CD4-positive, alpha-beta T cell (primary cell): ENCODE measurements at regions not wholly inside any gene's neighbourhood (a gene's known extent, or its start where the extent isn't known, plus 50 kb on each side); places are given as distances from the start of the nearest gene placed in this dataset.
"Not testable (repeated sequence)": the region's sequence is repeated elsewhere in the genome, so short reads cannot be mapped to it uniquely, and the experiment has no call there.

Source experiments
- ATAC-seq: fragments of 200-7000 bp; cut with Tn5 transposase; one replicate; pipeline ENCODE4 v1.10.0; 2022; ENCODE audit warnings: mild to moderate bottlenecking; ENCODE audit not compliant: poor library complexity
- CTCF ChIA-PET: fragments of 350-600 bp; sonication (Branson Sonifier 250); formaldehyde crosslinking; loops from one replicate; lab custom pipeline; 2021; ENCODE audit warnings: antibody characterized with exemption, inconsistent platforms; lab: Charles Lee
- POLR2A ChIA-PET: fragments of 350-600 bp; sonication (Branson Sonifier 250); formaldehyde crosslinking; loops from one replicate; lab custom pipeline; 2021; ENCODE audit warnings: antibody characterized with exemption, inconsistent platforms; lab: Charles Lee
- DNase-seq, 14 experiments: peaks; one replicate each; pipeline ENCODE4 v3.0.0-alpha.2; 2013 to 2020; ENCODE audit warnings: mixed read lengths in 2 of 14
- H3K27ac ChIP-seq, 2 donors: one replicate each; pipeline versions ENCODE4 v1.5.1 to v1.7.0; 2013; ENCODE audit warnings: low read length in 2 of 2, low read depth in 1 of 2, mild to moderate bottlenecking in 1 of 2
- H3K27me3 ChIP-seq, 2 experiments: 1 replicate in 1 of 2; 2 replicates in 1 of 2; pipeline versions ENCODE4 v1.6.1 to v1.7.0; 2013; ENCODE audit warnings: low read length in 2 of 2, control low read depth in 1 of 2, mild to moderate bottlenecking in 1 of 2, moderate library complexity in 1 of 2; ENCODE audit not compliant: insufficient read depth in 2 of 2, control insufficient read depth in 1 of 2
- H3K36me3 ChIP-seq: one replicate; pipeline ENCODE4 v1.6.1; 2013; ENCODE audit warnings: low read length, control low read depth; ENCODE audit not compliant: insufficient read depth
- H3K4me1 ChIP-seq: one replicate; pipeline ENCODE4 v1.6.1; 2013; ENCODE audit warnings: low read length, control low read depth; ENCODE audit not compliant: insufficient read depth
- H3K4me3 ChIP-seq: one replicate; pipeline ENCODE4 v1.5.1; 2013; ENCODE audit warnings: mild to moderate bottlenecking, low read length, moderate library complexity
- H3K9me3 ChIP-seq, 2 experiments: 1 replicate in 1 of 2; 2 replicates in 1 of 2; pipeline versions ENCODE4 v1.6.1 to v1.7.0; 2013; ENCODE audit warnings: low read length in 2 of 2, mild to moderate bottlenecking in 2 of 2, control low read depth in 1 of 2, moderate library complexity in 1 of 2; ENCODE audit not compliant: control insufficient read depth in 1 of 2, insufficient read depth in 1 of 2
- H3K27ac Mint-ChIP-seq: one replicate; pipeline ENCODE4 v1.8.0; 2020; ENCODE audit warnings: mixed read lengths
- H3K27me3 Mint-ChIP-seq: one replicate; pipeline ENCODE4 v1.8.0; 2021; ENCODE audit warnings: mixed read lengths
- H3K36me3 Mint-ChIP-seq: one replicate; pipeline ENCODE4 v1.8.0; 2021; ENCODE audit warnings: low read depth, mixed read lengths
- H3K4me1 Mint-ChIP-seq: one replicate; pipeline ENCODE4 v1.8.0; 2021; ENCODE audit warnings: low read depth, mixed read lengths
- H3K4me3 Mint-ChIP-seq: one replicate; pipeline ENCODE4 v1.8.0; 2020; ENCODE audit warnings: mild to moderate bottlenecking, mixed read lengths
- H3K9me3 Mint-ChIP-seq: one replicate; pipeline ENCODE4 v1.8.0; 2020; ENCODE audit warnings: mixed read lengths
- CTCF ChIP-seq: fragments of 200-600 bp; IDR thresholded peaks from one replicate; pipeline ENCODE4 v1.8.0; 2022; ENCODE audit warnings: antibody characterized with exemption, mild to moderate bottlenecking
- intact Hi-C, 2 experiments: fragments of 100-400 bp; cut with DNase I in 1 of 2; cut with micrococcal nuclease in 1 of 2; formaldehyde crosslinking; loops; one replicate each; pipeline versions ENCODE4 v1.15.1 to v1.9.0; 2023 to 2025; cut with DNase I, micrococcal nuclease

GRCh38 chr14:98919434-98919833, 352.6 kb downstream of the BCL11B start:
- no peaks in the 10 kb centered on the region for H3K27me3 Mint-ChIP-seq
- peak in 1 of 14 experiments; percentile 10 for DNase-seq
- Histone ChIP-seq H3K9me3 (no peaks in the 10 kb centered on the region), H3K27ac (no peak overlapping the region), H3K4me1 (peaks cover 11% of the 10 kb centered on the region), H3K27me3 (no peaks in the 10 kb centered on the region), H3K36me3 (no peaks in the 10 kb centered on the region), H3K4me3 (no peak overlapping the region)
- H3K9me3 Mint-ChIP-seq, result peaks cover 5% of the 10 kb centered on the region
- no peak for TF ChIP-seq CTCF
- POLR2A ChIA-PET, result no interaction called here
- intact Hi-C loops, result no loop called here
- CTCF ChIA-PET, result interaction anchor here (0.7 kb wide), 1 partner anchor 123 kb away, joined by 3 read pairs; no protein-coding TSS in a partner anchor
- no peak for ATAC-seq
- H3K4me1 Mint-ChIP-seq, result peaks cover 25% of the 10 kb centered on the region
- no peak overlapping the region for H3K27ac Mint-ChIP-seq
- no peaks in the 10 kb centered on the region for H3K36me3 Mint-ChIP-seq
- no peak overlapping the region for H3K4me3 Mint-ChIP-seq

GRCh38 chr14:98921306-98921705, 350.7 kb downstream of the BCL11B start:
- H3K9me3 Mint-ChIP-seq, H3K36me3 ChIP-seq, ATAC-seq, CTCF ChIA-PET, H3K27ac ChIP-seq, H3K4me3 Mint-ChIP-seq, intact Hi-C loops, H3K9me3 ChIP-seq, POLR2A ChIA-PET, H3K4me3 ChIP-seq, H3K27me3 ChIP-seq, H3K36me3 Mint-ChIP-seq, H3K27me3 Mint-ChIP-seq, H3K27ac Mint-ChIP-seq, DNase-seq: not testable (repeated sequence)
- H3K4me1 ChIP-seq, result peaks cover 15% of the 10 kb centered on the region
- H3K4me1 Mint-ChIP-seq, result peaks cover 34% of the 10 kb centered on the region

- H3K27ac ChIP-seq, result no peak overlapping the region
- no peak for DNase-seq
- H3K4me1 ChIP-seq, result peaks cover 25% of the 10 kb centered on the region
- H3K27me3 Mint-ChIP-seq, result no peaks in the 10 kb centered on the region
- intact Hi-C loops, result no loop called here
- no peaks in the 10 kb centered on the region for H3K36me3 ChIP-seq
- no peak overlapping the region for H3K4me3 ChIP-seq
- H3K27me3 ChIP-seq, result no peaks in the 10 kb centered on the region
- H3K27ac Mint-ChIP-seq, result no peak overlapping the region
- no peak overlapping the region for H3K4me3 Mint-ChIP-seq
- H3K4me1 Mint-ChIP-seq, result peaks cover 39% of the 10 kb centered on the region
- no peaks in the 10 kb centered on the region for H3K36me3 Mint-ChIP-seq
- POLR2A ChIA-PET, result no interaction called here
- no peak for ATAC-seq
- CTCF ChIA-PET, result no interaction called here
- TF ChIP-seq CTCF, result no peak
- H3K9me3 Mint-ChIP-seq, result peaks cover 5% of the 10 kb centered on the region
- no peaks in the 10 kb centered on the region for H3K9me3 ChIP-seq
Measured at GRCh38 chr14:98923596-98923995, 348.4 kb downstream of the BCL11B start.

GRCh38 chr14:98924046-98924445, 348.0 kb downstream of the BCL11B start:
- Histone ChIP-seq H3K27me3 (no peaks in the 10 kb centered on the region), H3K9me3 (no peaks in the 10 kb centered on the region), H3K4me1 (peaks cover 26% of the 10 kb centered on the region), H3K36me3 (no peaks in the 10 kb centered on the region), H3K4me3 (no peak overlapping the region), H3K27ac (no peak overlapping the region)
- Mint-ChIP-seq H3K4me1 (peaks cover 43% of the 10 kb centered on the region), H3K36me3 (no peaks in the 10 kb centered on the region), H3K27ac (peak overlapping the region; percentile 71), H3K27me3 (no peaks in the 10 kb centered on the region), H3K9me3 (peaks cover 5% of the 10 kb centered on the region), H3K4me3 (no peak overlapping the region)
- no peak for ATAC-seq
- intact Hi-C loops, result no loop called here
- ChIA-PET POLR2A (interaction anchor here (1.4 kb wide), 1 partner anchor 11 kb away, joined by 4 read pairs; no protein-coding TSS in a partner anchor), CTCF (no interaction called here)
- peak in 1 of 14 experiments; percentile 4 for DNase-seq
- TF ChIP-seq CTCF, result no peak
